HG03039 (cell line): ENCODE measurements at regions not wholly inside any gene's neighbourhood (a gene's known extent, or its start where the extent isn't known, plus 50 kb on each side); places are given as distances from the start of the nearest gene placed in this dataset.
"Not testable (repeated sequence)": the region's sequence is repeated elsewhere in the genome, so short reads cannot be mapped to it uniquely, and the experiment has no call there.

ENCODE experiments used
- ATAC-seq: cut with Tn5 transposase; IDR thresholded peaks from one replicate; pipeline ENCODE4 v1.9.1; 2021; ENCODE audit warnings: mild to moderate bottlenecking, moderate library complexity; ENCODE audit not compliant: unreplicated experiment

GRCh38 chr3:159340877-159341500, 539.1 kb downstream of the MFSD1 start:
- ATAC-seq, result no peak

DNA sequence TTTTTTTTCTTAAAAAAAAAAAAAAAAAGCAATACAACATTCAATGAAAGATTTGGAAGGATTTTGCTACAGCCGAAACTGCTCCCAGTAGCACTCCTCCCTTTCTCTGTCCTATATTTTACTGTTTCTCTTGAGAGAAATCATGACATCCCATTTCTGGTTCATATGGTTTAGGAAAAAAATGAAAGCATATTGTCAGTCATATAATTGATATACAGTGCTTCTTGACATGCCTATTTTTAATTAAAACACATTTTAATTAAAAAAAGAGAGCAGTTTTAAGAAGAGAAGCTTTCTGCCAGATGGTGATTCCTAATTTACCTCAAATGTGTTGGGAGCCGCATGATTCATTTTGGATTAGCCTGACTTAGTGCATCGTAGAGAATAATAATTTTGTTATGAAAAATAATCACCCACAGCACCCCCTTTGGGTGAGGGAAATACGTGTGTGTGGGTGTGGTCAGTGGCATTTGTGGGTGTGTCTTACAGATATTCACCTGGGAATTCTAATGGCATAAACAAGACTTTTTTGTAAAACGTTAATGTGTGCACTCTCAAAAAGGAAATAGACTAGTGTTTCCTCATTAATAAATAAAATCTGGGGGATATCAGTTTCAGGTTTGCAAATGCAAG, 544.5 kb downstream of the MFSD1 start:
- ATAC-seq, result no peak

DNA sequence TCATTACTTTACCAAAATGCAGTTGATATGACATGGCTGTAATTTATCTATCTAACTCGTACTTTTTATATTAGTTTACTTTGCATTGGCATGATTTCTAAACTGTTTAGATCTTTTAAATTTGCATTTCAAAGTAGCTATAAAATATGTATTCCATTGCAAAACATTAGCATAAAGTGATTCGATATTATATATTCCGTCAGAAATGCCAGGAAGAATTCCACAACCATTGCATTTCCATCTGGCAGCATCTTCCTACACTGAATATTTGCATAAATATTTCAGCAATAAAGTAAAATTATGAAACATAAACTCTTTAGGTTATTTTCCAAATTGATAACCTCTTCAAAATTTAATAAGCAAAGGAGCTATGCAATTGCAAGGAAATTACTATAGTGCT, 546.6 kb downstream of the MFSD1 start:
- ATAC-seq, result no peak

DNA sequence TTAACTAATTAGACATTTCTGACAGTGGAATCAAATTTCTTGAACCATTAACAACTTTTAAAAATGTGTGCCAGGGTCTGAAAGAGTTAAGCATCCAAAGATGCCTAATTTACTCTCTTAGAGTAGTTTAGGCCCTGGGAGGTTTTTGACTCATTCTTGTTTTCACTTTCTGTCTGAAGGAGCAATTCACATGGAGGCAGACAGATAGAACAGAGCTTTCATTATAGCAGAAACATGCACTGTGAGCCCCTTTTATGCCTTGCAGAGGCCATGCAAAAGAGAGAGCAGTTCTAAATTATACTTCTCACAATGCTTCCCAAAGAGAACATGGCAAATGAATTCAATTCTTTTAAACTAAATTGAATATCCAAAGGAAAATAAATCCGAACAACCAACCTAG, 554.8 kb downstream of the MFSD1 start:
- no peak for ATAC-seq

- ATAC-seq, result no peak
These were observed 562.7 kb downstream of the MFSD1 start for GRCh38 chr3:159364511-159364910.

- ATAC-seq, result no peak
These were observed 564.6 kb downstream of the MFSD1 start for GRCh38 chr3:159366476-159366875.

DNA sequence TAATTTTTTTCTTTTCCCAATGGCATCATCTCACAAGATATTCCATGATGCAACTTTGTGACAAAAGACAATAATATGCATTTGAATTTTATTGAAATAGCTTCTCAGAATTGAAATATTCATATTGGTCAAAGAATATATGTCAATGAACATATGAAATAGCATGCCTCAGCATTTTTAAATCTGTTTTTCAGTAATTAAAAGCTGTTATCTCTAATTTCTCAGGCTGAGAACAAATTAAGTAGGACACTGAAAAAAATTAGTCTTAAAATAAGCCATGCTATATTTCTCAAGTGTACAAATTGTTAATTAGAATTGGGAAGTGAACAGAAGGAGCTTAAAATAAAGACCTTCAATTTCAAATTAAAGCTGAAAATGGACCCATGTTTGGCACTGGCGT, 570.1 kb downstream of the MFSD1 start:
- no peak for ATAC-seq

GRCh38 chr3:159378396-159379194, 576.7 kb downstream of the MFSD1 start:
- ATAC-seq, result no peak

DNA sequence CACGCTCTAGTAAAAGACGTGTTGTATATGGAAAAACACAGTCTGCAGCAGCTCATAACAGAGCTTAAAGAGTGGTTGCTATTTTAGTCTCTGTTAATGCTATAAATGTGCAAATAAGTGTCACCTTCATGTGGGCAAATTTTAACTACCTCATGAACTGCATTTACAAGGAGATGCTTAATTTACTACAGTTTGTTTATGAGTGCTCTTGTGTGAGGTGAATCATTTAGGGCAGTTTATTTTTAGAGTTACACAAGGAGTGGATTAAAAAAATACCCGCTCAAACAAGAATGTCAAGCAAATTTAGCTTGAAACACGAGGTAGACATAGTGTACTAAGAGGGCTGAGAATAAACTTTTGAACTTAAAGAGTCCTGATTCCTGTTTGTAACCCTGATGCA, 579.0 kb downstream of the MFSD1 start:
- ATAC-seq, result no peak

DNA sequence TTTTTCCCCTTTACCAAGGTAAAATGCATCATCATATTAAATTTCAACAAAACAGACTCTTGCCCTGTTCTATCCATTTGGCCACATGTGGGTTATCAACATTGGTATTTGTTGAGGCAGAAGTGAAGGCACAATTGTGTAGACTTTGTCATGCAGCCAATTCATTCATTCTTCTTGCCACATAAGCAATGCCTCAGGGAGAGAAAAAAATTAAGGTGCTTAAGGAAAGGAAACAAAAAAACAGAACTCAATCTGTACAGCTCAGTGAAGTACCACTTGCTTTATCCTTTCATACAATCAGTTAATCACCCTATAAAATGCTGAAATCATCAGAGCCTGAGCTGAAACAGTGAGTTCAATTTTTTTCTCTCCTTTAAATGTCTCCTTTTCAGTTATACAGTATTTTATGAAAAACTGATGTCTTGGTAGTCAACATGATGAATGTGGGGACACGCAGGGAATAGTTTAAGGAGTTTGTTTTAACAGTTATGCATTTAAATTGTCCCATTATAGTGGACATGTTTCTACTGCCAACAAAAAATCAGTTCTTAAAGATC, 588.9 kb downstream of the MFSD1 start:
- ATAC-seq, result no peak

- ATAC-seq, result not testable (repeated sequence)
These were observed 591.0 kb upstream of the IL12A start for GRCh38 chr3:159397683-159398082.

- ATAC-seq, result no peak
These were observed 587.6 kb upstream of the IL12A start for GRCh38 chr3:159401069-159401468.

DNA sequence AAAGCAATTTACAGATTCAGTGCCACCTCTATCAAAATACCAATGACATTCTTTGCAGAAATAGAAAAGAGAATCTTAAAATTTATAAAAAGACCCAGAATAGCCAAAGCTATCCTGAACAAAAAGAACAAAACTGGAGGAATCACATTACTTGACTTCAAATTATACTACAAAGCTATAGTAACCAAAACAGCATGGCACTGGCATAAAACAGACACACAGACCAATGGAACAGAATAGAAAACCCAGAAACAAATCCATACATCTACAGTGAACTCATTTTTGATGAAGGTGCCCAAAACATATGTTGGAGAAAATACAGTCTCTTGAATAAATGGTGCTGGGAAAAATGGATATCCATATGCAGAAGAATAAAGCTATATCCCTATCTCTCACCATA, 578.9 kb upstream of the IL12A start:
- not testable (repeated sequence) for ATAC-seq

- no peak for ATAC-seq
These were observed 575.3 kb upstream of the IL12A start for GRCh38 chr3:159413319-159413718.

DNA sequence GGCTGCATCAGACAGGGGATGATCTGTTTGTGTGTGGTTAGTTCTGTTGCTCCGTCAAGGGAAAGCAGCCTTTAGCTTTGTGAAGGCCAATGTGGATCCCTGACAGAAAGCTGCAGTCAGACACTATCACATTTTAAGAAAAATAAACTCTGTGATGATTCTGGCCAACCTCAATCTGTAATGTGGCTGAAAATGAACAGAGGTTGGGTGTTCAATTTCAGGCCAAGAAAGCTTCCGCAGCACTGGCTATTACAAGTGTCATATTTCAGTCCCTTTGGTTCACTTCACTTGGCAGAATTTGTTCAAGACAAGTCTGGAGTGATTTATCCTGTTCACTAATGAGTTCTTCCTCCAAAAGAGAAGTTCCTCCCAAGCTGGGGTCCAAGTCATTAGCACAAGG, 571.8 kb upstream of the IL12A start:
- no peak for ATAC-seq

DNA sequence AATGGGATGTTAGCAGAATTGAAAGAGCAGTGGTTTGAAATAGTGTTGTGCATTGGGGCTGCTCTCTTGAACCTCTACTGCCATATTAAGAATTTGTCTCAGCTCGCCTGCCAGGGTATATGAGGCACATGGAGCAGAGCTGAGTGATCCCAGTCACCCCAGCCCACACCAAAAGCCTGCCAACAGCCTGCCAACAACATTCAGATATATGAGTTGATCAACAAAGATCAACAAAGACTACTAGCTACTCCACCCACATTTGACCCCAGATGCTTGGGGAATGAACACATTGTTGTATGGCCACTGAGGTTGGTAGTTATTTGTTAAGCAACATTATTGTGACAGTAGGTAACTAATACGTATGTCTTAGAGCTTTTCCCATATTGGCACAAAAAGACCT, 570.9 kb upstream of the IL12A start:
- ATAC-seq, result no peak

GRCh38 chr3:159418571-159419526, 569.8 kb upstream of the IL12A start:
- no peak for ATAC-seq

GRCh38 chr3:159429702-159430101, 558.9 kb upstream of the IL12A start:
- no peak for ATAC-seq

- ATAC-seq, result no peak
These were observed 555.8 kb upstream of the IL12A start for GRCh38 chr3:159432682-159433340.

DNA sequence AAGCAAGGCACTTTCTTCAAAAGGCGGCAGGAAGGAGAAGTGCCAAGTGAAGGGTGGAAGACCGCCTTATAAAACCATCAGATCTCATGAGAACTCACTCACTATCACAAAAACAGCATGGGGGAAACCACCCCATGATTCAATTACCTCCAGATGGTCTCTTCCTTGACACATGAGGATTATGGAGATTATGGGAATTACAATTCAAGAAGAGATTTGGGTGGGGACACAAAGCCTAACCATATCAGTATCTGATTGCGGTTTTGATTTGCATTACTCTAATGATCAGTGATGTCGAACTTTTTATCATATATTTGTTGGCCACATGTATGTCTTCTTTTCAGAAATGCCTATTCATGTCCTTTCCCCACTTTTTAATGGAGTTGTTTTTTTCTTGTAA, 549.3 kb upstream of the IL12A start:
- no peak for ATAC-seq
